ENCODE measurements at regions not wholly inside any gene's neighbourhood (a gene's known extent, or its start where the extent isn't known, plus 50 kb on each side); places are given as distances from the start of the nearest gene placed in this dataset.

GRCh38 chr6:119643876-119644275 is 294.3 kb upstream of the MAN1A1 start:
- DNase-seq (ENCODE audit: low spot score) = no peak

DNA sequence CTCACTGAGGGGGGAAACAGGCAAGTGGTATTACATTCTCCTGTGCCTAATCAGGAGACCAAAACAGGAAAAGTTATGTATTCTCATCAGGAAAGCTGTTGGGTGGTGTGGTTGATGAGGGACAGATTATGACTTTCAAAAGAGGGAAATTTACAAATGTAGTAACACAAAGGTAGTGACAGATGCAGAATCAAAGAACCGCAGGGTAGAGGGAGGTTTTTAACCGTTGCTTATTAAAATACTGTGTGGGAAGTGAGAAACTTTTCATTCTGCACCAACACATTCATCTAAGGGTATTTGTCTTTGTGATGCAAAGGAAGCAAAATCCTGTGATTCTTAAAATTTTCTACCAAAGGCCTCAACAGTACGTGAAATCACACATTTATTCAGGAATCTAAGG is 288.2 kb upstream of the MAN1A1 start:
- no peak for DNase-seq (ENCODE audit: low spot score)

GRCh38 chr6:119636060-119636459 is 286.5 kb upstream of the MAN1A1 start:
- no peak for DNase-seq (ENCODE audit: low spot score)

DNA sequence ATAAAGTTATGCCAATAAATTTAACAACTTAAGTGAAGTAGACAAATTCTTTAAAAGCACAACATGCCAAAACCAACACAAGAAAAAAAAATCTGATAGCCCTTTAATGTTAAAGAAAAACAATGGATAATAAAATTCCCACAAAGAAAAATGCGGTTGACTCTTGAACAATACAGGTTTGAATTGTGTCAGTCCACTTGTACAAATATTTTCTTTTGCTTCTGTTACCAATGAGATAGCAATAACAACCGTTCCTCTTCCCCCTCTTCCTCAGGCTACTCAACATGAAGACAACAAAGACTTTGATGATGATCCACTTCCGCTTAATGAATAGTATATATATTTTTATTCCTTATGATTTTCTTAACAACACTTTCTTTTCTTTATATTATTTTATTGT is 283.9 kb upstream of the MAN1A1 start:
- no peak for DNase-seq (ENCODE audit: low spot score)

GRCh38 chr6:119630561-119631192 is 281.1 kb upstream of the MAN1A1 start:
- DNase-seq (ENCODE audit: low spot score) = no peak

- DNase-seq (ENCODE audit: low spot score) = peak; percentile 29
Measured at GRCh38 chr6:119628691-119629594, 279.4 kb upstream of the MAN1A1 start.

GRCh38 chr6:119627908-119628669 is 278.5 kb upstream of the MAN1A1 start:
- peak; percentile 69 for DNase-seq (ENCODE audit: low spot score)

GRCh38 chr6:119626884-119627619 is 277.5 kb upstream of the MAN1A1 start:
- DNase-seq (ENCODE audit: low spot score) = peak; percentile 90

- DNase-seq (ENCODE audit: low spot score) = no peak
Measured at GRCh38 chr6:119620846-119621555, 271.4 kb upstream of the MAN1A1 start.

- DNase-seq (ENCODE audit: low spot score) = no peak
Measured at GRCh38 chr6:119614138-119614537, 264.6 kb upstream of the MAN1A1 start.

- DNase-seq (ENCODE audit: low spot score) = no peak
Measured at GRCh38 chr6:119612911-119613381, 263.4 kb upstream of the MAN1A1 start.

GRCh38 chr6:119612176-119612891 is 262.8 kb upstream of the MAN1A1 start:
- no peak for DNase-seq (ENCODE audit: low spot score)

DNA sequence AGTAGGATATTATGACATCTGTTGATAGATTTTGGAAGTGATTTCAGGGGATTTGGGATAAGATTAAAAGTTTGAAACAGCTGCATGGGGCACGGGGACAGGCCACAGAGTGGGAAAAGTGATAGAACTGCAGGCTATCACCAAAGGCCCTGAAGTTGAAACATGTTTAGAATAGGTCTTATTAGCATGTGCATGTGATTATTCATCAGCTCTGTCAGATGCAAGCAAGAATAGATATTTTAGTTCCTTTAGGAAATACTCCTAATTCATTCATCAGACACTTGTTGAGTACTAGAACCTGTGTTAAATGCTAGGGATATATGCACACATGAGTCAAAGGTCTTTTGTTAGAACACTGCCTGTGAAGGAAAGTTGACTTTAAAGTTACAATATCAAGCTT is 261.2 kb upstream of the MAN1A1 start:
- DNase-seq (ENCODE audit: low spot score) = no peak

- no peak for DNase-seq (ENCODE audit: low spot score)
Measured at GRCh38 chr6:119610265-119610664, 260.7 kb upstream of the MAN1A1 start.

DNA sequence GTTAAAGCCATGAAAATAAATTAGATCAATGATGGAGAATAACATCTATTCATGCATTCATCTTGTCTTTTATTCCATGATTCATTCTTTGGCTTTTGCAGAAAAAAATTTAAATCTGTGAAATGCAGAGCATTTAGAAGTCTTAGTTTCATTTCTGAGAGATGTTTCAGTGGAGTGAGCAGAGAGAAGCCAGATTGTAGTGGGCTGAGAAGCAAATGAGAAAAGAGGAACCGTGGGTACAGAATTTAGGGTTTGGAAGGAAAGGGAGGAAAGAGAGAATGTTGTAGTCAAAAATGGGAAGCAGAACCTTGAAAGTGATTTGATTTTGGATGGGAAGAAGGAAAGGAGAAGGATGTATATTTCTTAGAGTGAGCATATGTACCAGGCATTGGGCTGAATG is 260.3 kb upstream of the MAN1A1 start:
- no peak for DNase-seq (ENCODE audit: low spot score)

- no peak for DNase-seq (ENCODE audit: low spot score)
Measured at GRCh38 chr6:119608994-119609393, 259.4 kb upstream of the MAN1A1 start.

- DNase-seq (ENCODE audit: low spot score) = no peak
Measured at GRCh38 chr6:119604124-119604523, 254.6 kb upstream of the MAN1A1 start.

GRCh38 chr6:119603501-119603900 is 253.9 kb upstream of the MAN1A1 start:
- DNase-seq (ENCODE audit: low spot score) = no peak

- no peak for DNase-seq (ENCODE audit: low spot score)
Measured at GRCh38 chr6:119602215-119603178, 252.9 kb upstream of the MAN1A1 start.
